SK-N-SH (cell line): ENCODE measurements at regions not wholly inside any gene's neighbourhood (a gene's known extent, or its start where the extent isn't known, plus 50 kb on each side); places are given as distances from the start of the nearest gene placed in this dataset.

Source experiments
- CTCF ChIA-PET: fragments of 300-600, 350-600 bp; formaldehyde crosslinking; extraction: SDS; loops from one replicate; lab custom pipeline; 2021; lab: Yijun Ruan, JAX
- POLR2A ChIA-PET: fragments of 350-600 bp; sonication (Branson Sonifier 250); formaldehyde crosslinking; extraction: SDS; loops from one replicate; lab custom pipeline; 2020; ENCODE audit warnings: antibody characterized with exemption, inconsistent platforms; lab: Yijun Ruan, JAX
- DNase-seq: peaks from one replicate; pipeline ENCODE4 v3.0.0; 2012
- H2AFZ ChIP-seq: fragments of 200-600 bp; sonication (generic); 2 replicates; pipeline ENCODE4 v1.8.1; 2016; ENCODE audit warnings: antibody characterized with exemption, mild to moderate bottlenecking, low read depth
- H3F3A ChIP-seq: fragments of 200-600 bp; sonication (generic); replicated peaks from 2 replicates; pipeline ENCODE3; 2016; ENCODE audit warnings: antibody characterized with exemption, mild to moderate bottlenecking; ENCODE audit not compliant: insufficient read depth
- H3K27ac ChIP-seq, 2 experiments: fragments of 200-500 bp in 1 of 2; fragments of 200-600 bp in 1 of 2; sonication (Bioruptor generic) in 1 of 2; sonication (generic), shearing (Covaris generic) in 1 of 2; 2 replicates each; pipeline versions ENCODE4 v1.5.1 to v1.6.1; 2014 to 2016; ENCODE audit warnings: low read depth in 2 of 2, inconsistent platforms in 1 of 2, low read length in 1 of 2, mild to moderate bottlenecking in 1 of 2, mixed read lengths in 1 of 2
- H3K27me3 ChIP-seq: fragments of 200-600 bp; sonication (generic), shearing (Covaris generic); 2 replicates; pipeline ENCODE4 v1.6.1; 2016; ENCODE audit warnings: mixed run types; ENCODE audit not compliant: insufficient read depth
- H3K36me3 ChIP-seq, 2 experiments: fragments of 200-500 bp in 1 of 2; fragments of 200-600 bp in 1 of 2; sonication (Bioruptor generic) in 1 of 2; sonication (generic) in 1 of 2; replicated peaks in 1 of 2; 2 replicates each; pipeline versions ENCODE3 to v1.5.1; 2014 to 2016; ENCODE audit warnings: low read length in 1 of 2, mild to moderate bottlenecking in 1 of 2; ENCODE audit not compliant: insufficient read depth in 2 of 2, control insufficient read depth in 1 of 2
- H3K4me1 ChIP-seq, 2 experiments: fragments of 200-500 bp in 1 of 2; fragments of 200-600 bp in 1 of 2; sonication (Bioruptor generic) in 1 of 2; sonication (generic), shearing (Covaris generic) in 1 of 2; 2 replicates each; pipeline versions ENCODE4 v1.5.1 to v1.6.1; 2014 to 2016; ENCODE audit warnings: low read depth in 1 of 2, low read length in 1 of 2, mixed run types in 1 of 2; ENCODE audit not compliant: insufficient read depth in 2 of 2, control insufficient read depth in 1 of 2
- H3K4me2 ChIP-seq: fragments of 200-600 bp; sonication (generic), shearing (Covaris generic); 2 replicates; pipeline ENCODE4 v1.6.1; 2017; ENCODE audit warnings: mixed run types
- H3K4me3 ChIP-seq, 2 experiments: fragments of 200-500 bp in 1 of 2; fragments of 200-600 bp in 1 of 2; sonication (Bioruptor generic) in 1 of 2; sonication (generic), shearing (Covaris generic) in 1 of 2; 2 replicates each; pipeline versions ENCODE4 v1.5.1 to v1.8.1; 2014 to 2016; ENCODE audit warnings: low read depth in 2 of 2, inconsistent platforms in 1 of 2, low read length in 1 of 2, mild to moderate bottlenecking in 1 of 2, mixed read lengths in 1 of 2, moderate library complexity in 1 of 2
- H3K79me2 ChIP-seq: fragments of 200-600 bp; sonication (generic); 2 replicates; pipeline ENCODE4 v1.8.1; 2017; ENCODE audit warnings: mild to moderate bottlenecking; ENCODE audit not compliant: insufficient read depth
- H3K9ac ChIP-seq: fragments of 200-600 bp; sonication (generic); 2 replicates; pipeline ENCODE4 v1.6.1; 2017; ENCODE audit warnings: mixed run types
- H3K9me2 ChIP-seq: fragments of 200-600 bp; sonication (generic); 2 replicates; pipeline ENCODE4 v1.6.1; 2017; ENCODE audit warnings: mixed run types
- H3K9me3 ChIP-seq: fragments of 200-600 bp; sonication (generic); 2 replicates; pipeline ENCODE4 v1.6.1; 2017; ENCODE audit warnings: mixed run types, mild to moderate bottlenecking, moderate library complexity
- H4K20me1 ChIP-seq: fragments of 200-600 bp; sonication (generic); 2 replicates; pipeline ENCODE4 v1.6.1; 2017; ENCODE audit warnings: mild to moderate bottlenecking, mixed run types; ENCODE audit not compliant: insufficient read depth
- CHD2 ChIP-seq: fragments of 150-350 bp; IDR thresholded peaks from 2 replicates; pipeline ENCODE4 v1.6.1; 2018; ENCODE audit warnings: low read length; ENCODE audit not compliant: partially characterized antibody
- CTCF ChIP-seq: fragments of 200-600 bp; sonication (generic); IDR thresholded peaks from 2 replicates; pipeline ENCODE4 v1.6.1; 2017; ENCODE audit warnings: antibody characterized with exemption, mild to moderate bottlenecking, moderate library complexity
- ELF1 ChIP-seq: IDR thresholded peaks from 2 replicates; pipeline ENCODE4 v1.4.0; 2012
- EZH2phosphoT487 ChIP-seq: fragments of 200-600 bp; sonication (generic); IDR thresholded peaks from 2 replicates; pipeline ENCODE4 v1.6.1; 2017; ENCODE audit warnings: low read depth, mixed run types, mild to moderate bottlenecking, antibody characterized with exemption, moderate library complexity, borderline replicate concordance
- FOXM1 ChIP-seq: IDR thresholded peaks from 2 replicates; pipeline ENCODE4 v1.4.0; 2012; ENCODE audit warnings: low read depth, mild to moderate bottlenecking
- GABPA ChIP-seq: IDR thresholded peaks from 2 replicates; pipeline ENCODE4 v1.4.0; 2012; ENCODE audit warnings: low read depth, mild to moderate bottlenecking
- MAX ChIP-seq: IDR thresholded peaks from 2 replicates; pipeline ENCODE4 v1.4.0; 2012; ENCODE audit warnings: low read depth
- MEF2A ChIP-seq: IDR thresholded peaks from 2 replicates; pipeline ENCODE4 v1.4.0; 2012; ENCODE audit warnings: low read depth, borderline replicate concordance
- MXI1 ChIP-seq: IDR thresholded peaks from 2 replicates; pipeline ENCODE4 v1.6.1; 2012; ENCODE audit warnings: mild to moderate bottlenecking, low read depth, low read length, improper control_type of control experiment
- NFIC ChIP-seq: IDR thresholded peaks from 2 replicates; pipeline ENCODE4 v1.4.0; 2012; ENCODE audit warnings: borderline replicate concordance
- NRF1 ChIP-seq: IDR thresholded peaks from 2 replicates; pipeline ENCODE4 v1.6.1; 2012; ENCODE audit warnings: low read depth, mild to moderate bottlenecking, low read length
- RAD21 ChIP-seq: IDR thresholded peaks from 2 replicates; pipeline ENCODE4 v1.6.1; 2012; ENCODE audit warnings: mild to moderate bottlenecking, low read length
- RFX5 ChIP-seq: IDR thresholded peaks from 2 replicates; pipeline ENCODE4 v1.6.1; 2012; ENCODE audit warnings: mild to moderate bottlenecking, improper control_type of control experiment, low read length
- RXRA ChIP-seq: IDR thresholded peaks from 2 replicates; pipeline ENCODE4 v1.4.0; 2012; ENCODE audit warnings: low read depth, mild to moderate bottlenecking, borderline replicate concordance
- YY1 ChIP-seq: IDR thresholded peaks from 2 replicates; pipeline ENCODE4 v1.4.0; 2012; ENCODE audit warnings: low read depth, mild to moderate bottlenecking
- ZBTB33 ChIP-seq: IDR thresholded peaks from 2 replicates; pipeline ENCODE4 v1.4.0; 2012; ENCODE audit warnings: low read depth, borderline replicate concordance
- WGBS: methylation state at CpG from one replicate; pipeline ENCODE4 v1.1.6; 2017; ENCODE audit warnings: low lambda C conversion rate; 5-methylcytosine and 5-hydroxymethylcytosine counted together
- TF ChIP-seq, protein P1 (sequence below): fragments of 150-350 bp; IDR thresholded peaks from 2 replicates; pipeline ENCODE4 v1.6.1; 2017; ENCODE audit warnings: antibody characterized with exemption, low read length, low read depth, borderline replicate concordance

DNA sequence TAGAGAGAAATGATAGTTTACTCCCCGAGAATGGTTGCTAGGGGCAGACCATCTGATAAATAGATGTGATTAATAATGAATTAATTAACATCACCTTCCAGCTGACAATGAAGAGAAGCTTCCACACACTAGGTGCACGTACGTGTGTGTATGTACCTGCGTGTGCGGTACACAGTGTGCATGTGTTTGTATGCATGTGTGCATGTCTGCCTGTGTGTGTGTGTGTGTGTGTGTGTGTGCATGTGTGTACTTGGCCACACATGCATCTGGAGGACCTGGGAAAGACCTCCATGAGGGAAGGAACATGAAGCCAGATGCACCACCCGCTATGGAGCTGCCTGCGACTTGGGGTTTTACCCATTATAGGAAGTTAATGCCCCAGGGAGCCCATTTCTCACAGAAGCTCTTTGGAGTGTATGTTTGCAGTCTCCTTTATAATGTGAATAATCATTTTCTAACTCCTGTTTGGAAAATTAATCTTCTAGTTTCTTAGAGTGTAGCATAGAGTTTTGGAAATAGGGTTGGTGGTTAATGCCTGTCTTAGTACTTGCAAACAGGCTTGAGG lies 229.1 kb downstream of the ENGASE start:
- Histone ChIP-seq H3K9me3 (no peaks in the 10 kb centered on the region), H2AFZ (no peak overlapping the region), H3K79me2 (no peaks in the 10 kb centered on the region)

DNA sequence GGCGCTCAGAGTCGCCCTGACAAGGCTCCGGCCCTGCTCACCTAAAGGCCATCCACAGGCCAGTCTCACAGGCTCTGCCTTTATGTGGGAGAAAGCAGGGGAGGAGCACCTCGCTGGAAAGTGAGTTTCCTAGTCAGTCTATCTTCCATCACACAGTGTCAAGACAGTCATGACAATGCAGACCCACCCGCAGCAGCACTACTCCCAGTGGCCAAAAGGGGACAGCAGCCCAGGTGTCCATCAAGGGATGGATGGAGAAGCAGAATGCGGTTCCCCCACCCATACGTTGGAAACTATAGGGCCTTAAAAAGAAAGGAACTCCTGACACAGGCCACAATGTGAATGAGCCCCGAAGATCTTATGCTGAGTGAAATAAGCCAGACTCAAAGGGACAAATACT lies 226.8 kb downstream of the ENGASE start:
- no peak for DNase-seq
- H3K36me3 ChIP-seq: no peaks in the 10 kb centered on the region
- no peak overlapping the region for H3K4me3 ChIP-seq
- H3K9me2 ChIP-seq: no peaks in the 10 kb centered on the region
- H3F3A ChIP-seq: no peaks in the 10 kb centered on the region
- ChIA-PET CTCF (interaction anchor here (1.0 to 1.1 kb wide), 3 partner anchors 11 to 114 kb away, joined by 3 to 6 read pairs (median 3); no protein-coding TSS in a partner anchor), POLR2A (no interaction called here)
- TF ChIP-seq ELF1 (no peak), RXRA (no peak), CHD2 (no peak), RFX5 (no peak), NFIC (no peak), EZH2phosphoT487 (no peak), FOXM1 (no peak), ZBTB33 (no peak), NRF1 (no peak), YY1 (no peak), MAX (no peak)
- TF ChIP-seq, all 33 proteins: peak for 0
- no peak overlapping the region for H2AFZ ChIP-seq
- peaks cover 0 to 26% of the 10 kb centered on the region in 2 experiments; a peak in 2 of 4 replicates for H3K4me1 ChIP-seq
- no peak overlapping the region for H3K9ac ChIP-seq
- no peaks in the 10 kb centered on the region for H3K79me2 ChIP-seq
- no peak overlapping the region for H3K27ac ChIP-seq
- no peak overlapping the region for H3K4me2 ChIP-seq
- no peaks in the 10 kb centered on the region for H3K9me3 ChIP-seq
- 0 out of 2 replicates have a peak, but pooled peaks cover 11% of the 10 kb centered on the region for H3K27me3 ChIP-seq
- 49% methylated on average over 8 of the region's 8 CpGs for WGBS
- no peaks in the 10 kb centered on the region for H4K20me1 ChIP-seq

More for the DNA sequence above, 229.1 kb downstream of the ENGASE start:
- peaks cover 0 to 24% of the 10 kb centered on the region in 2 experiments; a peak in 2 of 4 replicates for H3K4me1 ChIP-seq
- DNase-seq: no peak
- no peak for TF ChIP-seq MXI1
- no peak for TF ChIP-seq CTCF
- TF ChIP-seq GABPA: no peak
- no peak for TF ChIP-seq RAD21
- TF ChIP-seq, protein P1, sequence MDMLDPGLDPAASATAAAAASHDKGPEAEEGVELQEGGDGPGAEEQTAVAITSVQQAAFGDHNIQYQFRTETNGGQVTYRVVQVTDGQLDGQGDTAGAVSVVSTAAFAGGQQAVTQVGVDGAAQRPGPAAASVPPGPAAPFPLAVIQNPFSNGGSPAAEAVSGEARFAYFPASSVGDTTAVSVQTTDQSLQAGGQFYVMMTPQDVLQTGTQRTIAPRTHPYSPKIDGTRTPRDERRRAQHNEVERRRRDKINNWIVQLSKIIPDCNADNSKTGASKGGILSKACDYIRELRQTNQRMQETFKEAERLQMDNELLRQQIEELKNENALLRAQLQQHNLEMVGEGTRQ: no peak
- TF ChIP-seq YY1: no peak
- no peak for TF ChIP-seq MEF2A
- no peak for TF ChIP-seq EZH2phosphoT487
- no peak overlapping the region for H3K27ac ChIP-seq
- no peaks in the 10 kb centered on the region for H3K9me2 ChIP-seq
- no peaks in the 10 kb centered on the region for H3F3A ChIP-seq
- 65% methylated on average over 7 of the region's 7 CpGs for WGBS
- ChIA-PET CTCF (interaction anchor here (0.9 to 1.8 kb wide), 5 partner anchors 13 to 261 kb away, joined by 3 to 6 read pairs (median 3); no protein-coding TSS in a partner anchor), POLR2A (no interaction called here)
- H3K9ac ChIP-seq: no peak overlapping the region
- no peaks in the 10 kb centered on the region for H3K36me3 ChIP-seq
- 0 out of 2 replicates have a peak, but pooled peaks cover 14% of the 10 kb centered on the region for H3K27me3 ChIP-seq
- H3K4me3 ChIP-seq: no peak overlapping the region
- no peaks in the 10 kb centered on the region for H4K20me1 ChIP-seq
- H3K4me2 ChIP-seq: no peak overlapping the region
